Keratinocyte (primary cell): ENCODE measurements at regions not wholly inside any gene's neighbourhood (a gene's known extent, or its start where the extent isn't known, plus 50 kb on each side); places are given as distances from the start of the nearest gene placed in this dataset.

ENCODE experiments used
- DNase-seq: peaks from one replicate; pipeline ENCODE4 v3.0.0-alpha.2; 2011; ENCODE audit warnings: low read depth, missing footprints, low spot score
- FAIRE-seq: peaks from 2 replicates; lab custom pipeline; 2011; peaks lifted over from hg19 to GRCh38; lab: Jason Lieb, UNC
- H2AFZ ChIP-seq: 2 replicates; pipeline ENCODE4 v1.6.0; 2012; ENCODE audit warnings: low read length, control low read depth, inconsistent platforms; ENCODE audit not compliant: control insufficient read depth
- H3K27ac ChIP-seq: 2 replicates; pipeline ENCODE4 v1.5.1; 2011; ENCODE audit warnings: low read length; ENCODE audit not compliant: control insufficient read depth, insufficient read depth
- H3K27me3 ChIP-seq: 3 replicates; pipeline ENCODE4 v1.6.0; 2011; ENCODE audit warnings: low read length; ENCODE audit not compliant: control insufficient read depth, insufficient read depth; ENCODE audit errors: extremely low read depth
- H3K36me3 ChIP-seq, 2 experiments: 2 replicates in 1 of 2; 3 replicates in 1 of 2; pipeline ENCODE4 v1.5.1; 2011; ENCODE audit warnings: low read length in 2 of 2, mild to moderate bottlenecking in 1 of 2; ENCODE audit not compliant: control insufficient read depth in 2 of 2, insufficient read depth in 2 of 2; ENCODE audit errors: extremely low read depth in 1 of 2
- H3K4me1 ChIP-seq: 3 replicates; pipeline ENCODE4 v1.5.1; 2011; ENCODE audit warnings: low read length; ENCODE audit not compliant: control insufficient read depth, insufficient read depth; ENCODE audit errors: extremely low read depth
- H3K4me2 ChIP-seq: 3 replicates; pipeline ENCODE4 v1.6.0; 2011; ENCODE audit warnings: low read depth, low read length; ENCODE audit not compliant: control insufficient read depth, insufficient read depth; ENCODE audit errors: extremely low read depth
- H3K4me3 ChIP-seq, 3 experiments: fragments of 200-600 bp in 1 of 3; sonication (generic) in 1 of 3; 2 replicates in 2 of 3; 3 replicates in 1 of 3; pipeline ENCODE4 v1.5.1; 2011 to 2016; ENCODE audit warnings: low read length in 3 of 3, mild to moderate bottlenecking in 3 of 3, control low read depth in 2 of 3, inconsistent platforms in 1 of 3, low read depth in 1 of 3, mixed read lengths in 1 of 3, mixed run types in 1 of 3, moderate library complexity in 1 of 3; ENCODE audit not compliant: control insufficient read depth in 2 of 3, insufficient read depth in 2 of 3; ENCODE audit errors: extremely low read depth in 1 of 3
- H3K79me2 ChIP-seq: 2 replicates; pipeline ENCODE4 v1.6.0; 2012; ENCODE audit warnings: low read length; ENCODE audit not compliant: control insufficient read depth, insufficient read depth
- H3K9ac ChIP-seq: 3 replicates; pipeline ENCODE4 v1.6.0; 2011; ENCODE audit warnings: low read length; ENCODE audit not compliant: control insufficient read depth, insufficient read depth; ENCODE audit errors: extremely low read depth
- H3K9me1 ChIP-seq: 3 replicates; pipeline ENCODE4 v1.6.0; 2011; ENCODE audit warnings: low read length; ENCODE audit not compliant: control insufficient read depth, insufficient read depth; ENCODE audit errors: extremely low read depth
- H3K9me3 ChIP-seq: 2 replicates; pipeline ENCODE4 v1.5.1; 2012; ENCODE audit warnings: low read depth, low read length; ENCODE audit not compliant: control insufficient read depth
- H4K20me1 ChIP-seq: 3 replicates; pipeline ENCODE4 v1.6.0; 2011; ENCODE audit warnings: low read length; ENCODE audit not compliant: control insufficient read depth, insufficient read depth; ENCODE audit errors: extremely low read depth
- EZH2 ChIP-seq: IDR thresholded peaks from one replicate; pipeline ENCODE4 v1.6.1; 2012; ENCODE audit warnings: inconsistent platforms, mild to moderate bottlenecking, low read length, moderate library complexity
- dilution Hi-C: fragments of 300-500 bp; cut with MboI; formaldehyde crosslinking; loops from one replicate; pipeline ENCODE4 v1.7.0; 2020; ENCODE audit warnings: low sequenced_read_pairs; ENCODE audit not compliant: extremely low pct_ligation_motif_present
- TF ChIP-seq, protein P1 (sequence below), 3 experiments: IDR thresholded peaks in 1 of 3; conservative IDR thresholded peaks in 1 of 3; optimal IDR thresholded peaks in 1 of 3; 2 replicates in 2 of 3; 3 replicates in 1 of 3; pipeline versions ENCODE3 to v1.5.1; 2011; ENCODE audit warnings: low read length in 3 of 3, mild to moderate bottlenecking in 3 of 3, moderate library complexity in 2 of 3, control low read depth in 1 of 3, inconsistent platforms in 1 of 3; ENCODE audit not compliant: insufficient read depth in 2 of 3; ENCODE audit errors: extremely low read depth in 1 of 3

DNA sequence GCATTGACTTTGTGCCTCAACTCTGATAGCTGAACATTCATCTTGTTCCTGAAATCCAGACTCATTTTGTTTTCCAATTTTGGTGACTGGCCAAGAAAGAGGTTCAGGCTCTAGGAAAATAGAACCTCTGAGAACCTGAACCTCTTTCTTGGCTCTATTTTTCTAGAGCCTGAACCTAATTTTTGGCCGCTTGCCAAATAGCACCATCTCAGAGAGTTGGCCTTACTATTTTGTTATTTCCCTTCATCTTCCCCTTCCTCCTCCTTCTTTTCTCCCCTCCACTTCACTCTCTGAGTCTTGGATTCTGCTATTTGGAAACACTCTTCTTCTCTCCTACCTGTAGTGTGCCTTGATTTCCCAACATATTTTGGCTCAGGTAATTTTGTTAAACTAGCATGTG lies 114.4 kb upstream of the CNTN1 start:
- no peaks in the 10 kb centered on the region for H3K36me3 ChIP-seq
- no peaks in the 10 kb centered on the region for H3K9me3 ChIP-seq
- no peaks in the 10 kb centered on the region for H3K79me2 ChIP-seq
- dilution Hi-C loops = no loop called here
- H4K20me1 ChIP-seq = no peaks in the 10 kb centered on the region
- no peaks in the 10 kb centered on the region for H3K9me1 ChIP-seq
- FAIRE-seq (no peak), DNase-seq (no peak)
- no peak overlapping the region for H3K4me2 ChIP-seq
- no peak overlapping the region for H3K9ac ChIP-seq
- H3K27ac ChIP-seq = no peak overlapping the region
- H2AFZ ChIP-seq = no peak overlapping the region
- no peaks in the 10 kb centered on the region for H3K4me1 ChIP-seq
- TF ChIP-seq EZH2 = no peak
- TF ChIP-seq, protein P1, sequence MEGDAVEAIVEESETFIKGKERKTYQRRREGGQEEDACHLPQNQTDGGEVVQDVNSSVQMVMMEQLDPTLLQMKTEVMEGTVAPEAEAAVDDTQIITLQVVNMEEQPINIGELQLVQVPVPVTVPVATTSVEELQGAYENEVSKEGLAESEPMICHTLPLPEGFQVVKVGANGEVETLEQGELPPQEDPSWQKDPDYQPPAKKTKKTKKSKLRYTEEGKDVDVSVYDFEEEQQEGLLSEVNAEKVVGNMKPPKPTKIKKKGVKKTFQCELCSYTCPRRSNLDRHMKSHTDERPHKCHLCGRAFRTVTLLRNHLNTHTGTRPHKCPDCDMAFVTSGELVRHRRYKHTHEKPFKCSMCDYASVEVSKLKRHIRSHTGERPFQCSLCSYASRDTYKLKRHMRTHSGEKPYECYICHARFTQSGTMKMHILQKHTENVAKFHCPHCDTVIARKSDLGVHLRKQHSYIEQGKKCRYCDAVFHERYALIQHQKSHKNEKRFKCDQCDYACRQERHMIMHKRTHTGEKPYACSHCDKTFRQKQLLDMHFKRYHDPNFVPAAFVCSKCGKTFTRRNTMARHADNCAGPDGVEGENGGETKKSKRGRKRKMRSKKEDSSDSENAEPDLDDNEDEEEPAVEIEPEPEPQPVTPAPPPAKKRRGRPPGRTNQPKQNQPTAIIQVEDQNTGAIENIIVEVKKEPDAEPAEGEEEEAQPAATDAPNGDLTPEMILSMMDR (optimal IDR thresholded peaks at IDR 0.05 in 1 of 3, IDR thresholded peaks at IDR 0.05 in 1 of 3, conservative IDR thresholded peaks at IDR 0.05 in 1 of 3; ENCODE audit: extremely low read depth in 1 of 3, insufficient read depth in 2 of 3, low read length in 3 of 3) = no peak
- H3K27me3 ChIP-seq = no peaks in the 10 kb centered on the region
- H3K4me3 ChIP-seq = no peak overlapping the region

DNA sequence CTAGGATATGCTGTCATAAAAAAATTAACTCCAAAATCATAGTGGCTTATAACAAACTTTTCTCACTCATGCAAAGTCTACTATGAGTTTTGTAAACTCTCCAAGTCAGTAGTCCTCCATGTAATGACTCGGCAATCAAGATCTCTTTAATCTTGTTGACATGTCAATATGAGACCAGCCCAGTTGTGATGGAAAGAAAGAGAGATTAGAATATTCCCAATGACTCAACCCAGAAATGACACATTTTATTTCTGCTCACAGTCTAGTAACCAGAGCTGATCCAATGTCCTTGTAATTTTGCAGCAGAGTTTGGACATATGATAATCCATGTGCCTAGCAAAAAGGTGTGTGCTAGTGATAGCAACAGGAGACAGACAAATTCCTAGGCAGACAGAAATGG lies 112.6 kb upstream of the CNTN1 start:
- H3K79me2 ChIP-seq = no peaks in the 10 kb centered on the region
- H3K9me3 ChIP-seq = no peaks in the 10 kb centered on the region
- no peaks in the 10 kb centered on the region for H3K9me1 ChIP-seq
- H3K27ac ChIP-seq = no peak overlapping the region
- TF ChIP-seq, protein P1 (optimal IDR thresholded peaks at IDR 0.05 in 1 of 3, IDR thresholded peaks at IDR 0.05 in 1 of 3, conservative IDR thresholded peaks at IDR 0.05 in 1 of 3; ENCODE audit: extremely low read depth in 1 of 3, insufficient read depth in 2 of 3, low read length in 3 of 3) = no peak
- no peak for TF ChIP-seq EZH2
- FAIRE-seq (no peak), DNase-seq (no peak)
- dilution Hi-C loops = no loop called here
- H3K9ac ChIP-seq = no peak overlapping the region
- H3K27me3 ChIP-seq = no peaks in the 10 kb centered on the region
- no peak overlapping the region for H3K4me3 ChIP-seq
- H4K20me1 ChIP-seq = no peaks in the 10 kb centered on the region
- no peaks in the 10 kb centered on the region for H3K4me1 ChIP-seq
- no peak overlapping the region for H2AFZ ChIP-seq
- no peak overlapping the region for H3K4me2 ChIP-seq
- H3K36me3 ChIP-seq = no peaks in the 10 kb centered on the region
